IMR-90 (cell line): ENCODE measurements at regions not wholly inside any gene's neighbourhood (a gene's known extent, or its start where the extent isn't known, plus 50 kb on each side); places are given as distances from the start of the nearest gene placed in this dataset.
"Not testable (repeated sequence)": the region's sequence is repeated elsewhere in the genome, so short reads cannot be mapped to it uniquely, and the experiment has no call there.

Source experiments
- ATAC-seq: fragments of 200-7000 bp; cut with Tn5 transposase; 2 replicates; pipeline ENCODE4 v1.9.1; 2020; ENCODE audit warnings: low read depth, mild to moderate bottlenecking, moderate library complexity
- BruUV-seq: library from RNA; stranded (reverse); fragments of 400-500 nt; replicated peaks from 2 replicates; lab custom pipeline; 2021; lab: Mats Ljungman, UMichigan
- CTCF ChIA-PET: fragments of 300-600 bp; formaldehyde crosslinking; extraction: SDS; loops from one replicate; lab custom pipeline; 2021; ENCODE audit warnings: antibody characterized with exemption; lab: Yijun Ruan, JAX
- POLR2A ChIA-PET: fragments of 300-600 bp; sonication (Branson Sonifier 250); formaldehyde crosslinking; loops from one replicate; lab custom pipeline; 2022; ENCODE audit warnings: antibody characterized with exemption; ENCODE audit not compliant: unreplicated experiment; lab: Charles Lee
- DNase-seq: peaks from one replicate; pipeline ENCODE4 v3.0.0; 2013
- H2AFZ ChIP-seq: replicated peaks from 2 replicates; pipeline ENCODE3; 2013; ENCODE audit warnings: low read length, mild to moderate bottlenecking; ENCODE audit not compliant: poor library complexity
- H2AK5ac ChIP-seq: 2 replicates; pipeline ENCODE4 v1.6.1; 2013; ENCODE audit warnings: low read depth, low read length, inconsistent platforms
- H2AK9ac ChIP-seq: replicated peaks from 2 replicates; pipeline ENCODE3; 2013; ENCODE audit warnings: mild to moderate bottlenecking, low read depth, low read length, moderate library complexity; ENCODE audit not compliant: poor library complexity
- H2BK120ac ChIP-seq: 2 replicates; pipeline ENCODE4 v1.6.1; 2013; ENCODE audit warnings: low read depth, low read length, inconsistent platforms
- H2BK15ac ChIP-seq: 3 replicates; pipeline ENCODE4 v1.6.1; 2013; ENCODE audit warnings: low read depth, low read length, inconsistent platforms
- H2BK20ac ChIP-seq: 2 replicates; pipeline ENCODE4 v1.6.1; 2013; ENCODE audit warnings: low read depth, mild to moderate bottlenecking, inconsistent platforms, low read length, moderate library complexity
- H2BK5ac ChIP-seq: 2 replicates; pipeline ENCODE4 v1.6.1; 2013; ENCODE audit warnings: mild to moderate bottlenecking, low read depth, low read length, inconsistent platforms; ENCODE audit not compliant: poor library complexity, severe bottlenecking
- H3K14ac ChIP-seq: replicated peaks from 2 replicates; pipeline ENCODE4 v1.6.1; 2013; ENCODE audit warnings: low read depth, low read length, inconsistent platforms
- H3K18ac ChIP-seq: 2 replicates; pipeline ENCODE4 v1.6.1; 2013; ENCODE audit warnings: low read depth, low read length, control low read depth
- H3K23ac ChIP-seq: 2 replicates; pipeline ENCODE4 v1.6.1; 2013; ENCODE audit warnings: low read depth, low read length, inconsistent platforms
- H3K27ac ChIP-seq: 2 replicates; pipeline ENCODE4 v1.5.1; 2013; ENCODE audit warnings: mild to moderate bottlenecking, control low read depth, low read length; ENCODE audit not compliant: insufficient read depth
- H3K27me3 ChIP-seq: 2 replicates; pipeline ENCODE4 v1.6.1; 2013; ENCODE audit warnings: low read length; ENCODE audit not compliant: control insufficient read depth, insufficient read depth
- H3K36me3 ChIP-seq: 2 replicates; pipeline ENCODE4 v1.6.1; 2013; ENCODE audit warnings: low read length, mixed read lengths; ENCODE audit not compliant: control insufficient read depth, insufficient read depth
- H3K4ac ChIP-seq: 2 replicates; pipeline ENCODE4 v1.6.1; 2013; ENCODE audit warnings: low read depth, low read length, inconsistent platforms
- H3K4me1 ChIP-seq: 2 replicates; pipeline ENCODE4 v1.6.1; 2013; ENCODE audit warnings: low read length, mixed read lengths; ENCODE audit not compliant: control insufficient read depth, insufficient read depth
- H3K4me2 ChIP-seq: 2 replicates; pipeline ENCODE4 v1.6.1; 2013; ENCODE audit warnings: low read depth, mild to moderate bottlenecking, control low read depth, low read length, moderate library complexity
- H3K4me3 ChIP-seq: 2 replicates; pipeline ENCODE4 v1.5.1; 2013; ENCODE audit warnings: low read depth, mild to moderate bottlenecking, control low read depth, low read length, moderate library complexity; ENCODE audit not compliant: insufficient read depth
- H3K56ac ChIP-seq: 2 replicates; pipeline ENCODE4 v1.6.1; 2013; ENCODE audit warnings: low read length, inconsistent platforms; ENCODE audit not compliant: insufficient read depth; ENCODE audit errors: extremely low read depth
- H3K79me1 ChIP-seq, 2 experiments: 2 replicates each; pipeline ENCODE4 v1.6.1; 2013; ENCODE audit warnings: low read length in 2 of 2, inconsistent platforms in 1 of 2, low read depth in 1 of 2
- H3K9ac ChIP-seq: 2 replicates; pipeline ENCODE4 v1.6.1; 2013; ENCODE audit warnings: low read depth, low read length, control low read depth
- H3K9me1 ChIP-seq: 2 replicates; pipeline ENCODE4 v1.6.1; 2013; ENCODE audit warnings: low read length, inconsistent platforms; ENCODE audit not compliant: insufficient read depth
- H3K9me3 ChIP-seq: 2 replicates; pipeline ENCODE4 v1.6.1; 2013; ENCODE audit warnings: low read length; ENCODE audit not compliant: control insufficient read depth, insufficient read depth
- H4K20me1 ChIP-seq: 2 replicates; pipeline ENCODE4 v1.6.1; 2013; ENCODE audit warnings: low read length, inconsistent platforms; ENCODE audit not compliant: insufficient read depth
- H4K5ac ChIP-seq: 2 replicates; pipeline ENCODE4 v1.6.1; 2013; ENCODE audit warnings: mild to moderate bottlenecking, low read depth, low read length, control low read depth
- H4K8ac ChIP-seq, 2 experiments: 2 replicates each; pipeline ENCODE4 v1.6.1; 2013; ENCODE audit warnings: low read depth in 2 of 2, low read length in 2 of 2, control low read depth in 1 of 2, inconsistent platforms in 1 of 2
- H4K91ac ChIP-seq: 2 replicates; pipeline ENCODE4 v1.6.1; 2013; ENCODE audit warnings: low read depth, low read length, inconsistent platforms; ENCODE audit not compliant: insufficient read depth
- WGBS, 2 experiments: methylation state at CpG; one replicate each; pipeline versions ENCODE4 v1.1.5 to v1.1.7; 2013; ENCODE audit warnings: missing lambda C conversion rate in 2 of 2; ENCODE audit not compliant: insufficient read length in 1 of 2; ENCODE audit errors: extremely low coverage in 2 of 2; 5-methylcytosine and 5-hydroxymethylcytosine counted together
- dilution Hi-C: fragments of 300-500 bp; cut with HindIII; formaldehyde crosslinking; loops from one replicate; pipeline ENCODE4 v1.14.3; 2018; ENCODE audit warnings: low sequenced_read_pairs; ENCODE audit not compliant: unreplicated experiment
- in situ Hi-C: fragments of 300-500 bp; cut with MboI; formaldehyde crosslinking; loops from 3 replicates; pipeline ENCODE4 v1.14.3; 2019; ENCODE audit warnings: low sequenced_read_pairs, inconsistent platforms, mixed read lengths
- intact Hi-C: fragments of 100-400 bp; cut with micrococcal nuclease; formaldehyde crosslinking; loops from 2 replicates; pipeline ENCODE4 v1.10.0; 2022

GRCh38 chr4:3896871-3897578 lies 130.8 kb downstream of the ADRA2C start:
- H3K18ac ChIP-seq, H2BK120ac ChIP-seq, DNase-seq, POLR2A ChIA-PET, H2BK15ac ChIP-seq, H3K27me3 ChIP-seq, H3K79me1 ChIP-seq, CTCF ChIA-PET, H2BK20ac ChIP-seq, H4K20me1 ChIP-seq, dilution Hi-C loops, ATAC-seq, H3K9ac ChIP-seq, H2AK5ac ChIP-seq, intact Hi-C loops, H3K23ac ChIP-seq, BruUV-seq, H2BK5ac ChIP-seq, H3K9me1 ChIP-seq, H3K4me3 ChIP-seq, H3K36me3 ChIP-seq, H3K27ac ChIP-seq, H3K4ac ChIP-seq, H3K56ac ChIP-seq, H3K4me1 ChIP-seq, H3K14ac ChIP-seq, H4K8ac ChIP-seq, H4K91ac ChIP-seq, H2AK9ac ChIP-seq, H3K4me2 ChIP-seq, H2AFZ ChIP-seq, H3K9me3 ChIP-seq, H4K5ac ChIP-seq: not testable (repeated sequence)
- in situ Hi-C loops = loop anchor here (10.0 kb wide), 1 partner anchor 48 kb away; no protein-coding TSS in a partner anchor
- WGBS, 2 experiments = no CpG with 5 or more reads among the region's 20 CpGs
